ENCODE measurements at regions not wholly inside any gene's neighbourhood (a gene's known extent, or its start where the extent isn't known, plus 50 kb on each side); places are given as distances from the start of the nearest gene placed in this dataset.

- TF ChIP-seq POLR2AphosphoS5 (IDR thresholded peaks at IDR 0.05) (no peak), CTCF (IDR thresholded peaks at IDR 0.05) (no peak)
These were observed 53.2 kb upstream of the FZD7 start for GRCh38 chr2:201980389-201980821.
